ENCODE measurements at regions not wholly inside any gene's neighbourhood (a gene's known extent, or its start where the extent isn't known, plus 50 kb on each side); places are given as distances from the start of the nearest gene placed in this dataset.

- TF ChIP-seq, protein P1, sequence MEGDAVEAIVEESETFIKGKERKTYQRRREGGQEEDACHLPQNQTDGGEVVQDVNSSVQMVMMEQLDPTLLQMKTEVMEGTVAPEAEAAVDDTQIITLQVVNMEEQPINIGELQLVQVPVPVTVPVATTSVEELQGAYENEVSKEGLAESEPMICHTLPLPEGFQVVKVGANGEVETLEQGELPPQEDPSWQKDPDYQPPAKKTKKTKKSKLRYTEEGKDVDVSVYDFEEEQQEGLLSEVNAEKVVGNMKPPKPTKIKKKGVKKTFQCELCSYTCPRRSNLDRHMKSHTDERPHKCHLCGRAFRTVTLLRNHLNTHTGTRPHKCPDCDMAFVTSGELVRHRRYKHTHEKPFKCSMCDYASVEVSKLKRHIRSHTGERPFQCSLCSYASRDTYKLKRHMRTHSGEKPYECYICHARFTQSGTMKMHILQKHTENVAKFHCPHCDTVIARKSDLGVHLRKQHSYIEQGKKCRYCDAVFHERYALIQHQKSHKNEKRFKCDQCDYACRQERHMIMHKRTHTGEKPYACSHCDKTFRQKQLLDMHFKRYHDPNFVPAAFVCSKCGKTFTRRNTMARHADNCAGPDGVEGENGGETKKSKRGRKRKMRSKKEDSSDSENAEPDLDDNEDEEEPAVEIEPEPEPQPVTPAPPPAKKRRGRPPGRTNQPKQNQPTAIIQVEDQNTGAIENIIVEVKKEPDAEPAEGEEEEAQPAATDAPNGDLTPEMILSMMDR (IDR thresholded peaks at IDR 0.05 in 8 of 11, conservative IDR thresholded peaks at IDR 0.05 in 3 of 11) = no peak
- no peak for TF ChIP-seq POLR2A (IDR thresholded peaks at IDR 0.05)
- no peak for TF ChIP-seq POLR2AphosphoS5 (IDR thresholded peaks at IDR 0.05)
These were observed 631.4 kb upstream of the CT83 start for GRCh38 chrX:117094149-117094548.
